HFF-Myc (cell line): ENCODE measurements at regions not wholly inside any gene's neighbourhood (a gene's known extent, or its start where the extent isn't known, plus 50 kb on each side); places are given as distances from the start of the nearest gene placed in this dataset.

Source experiments
- DNase-seq: peaks from one replicate; pipeline ENCODE4 v3.0.0-alpha.2; 2011; ENCODE audit warnings: low read depth; ENCODE audit errors: extremely low read depth
- H3K4me3 ChIP-seq: replicated peaks from 2 replicates; pipeline ENCODE4 v1.5.1; 2011; ENCODE audit warnings: low read depth, mild to moderate bottlenecking, control low read depth, low read length
- CTCF ChIP-seq: IDR thresholded peaks from 2 replicates; pipeline ENCODE4 v1.5.1; 2012; ENCODE audit warnings: mild to moderate bottlenecking, low read depth, low read length, control low read depth; ENCODE audit errors: missing control alignments

- DNase-seq: no peak
- no peak overlapping the region for H3K4me3 ChIP-seq
- TF ChIP-seq CTCF: no peak
Observed at GRCh38 chr2:142234741-142235140, 103.9 kb upstream of the LRP1B start.

GRCh38 chr2:142223309-142223708, 92.5 kb upstream of the LRP1B start:
- DNase-seq: no peak
- no peak for TF ChIP-seq CTCF
- no peak overlapping the region for H3K4me3 ChIP-seq

- DNase-seq: no peak
- H3K4me3 ChIP-seq: no peak overlapping the region
- TF ChIP-seq CTCF: no peak
Observed at GRCh38 chr2:142222715-142223114, 91.9 kb upstream of the LRP1B start.

- DNase-seq: no peak
- no peak overlapping the region for H3K4me3 ChIP-seq
- no peak for TF ChIP-seq CTCF
Observed at GRCh38 chr2:142220901-142221300, 90.1 kb upstream of the LRP1B start.

GRCh38 chr2:142220239-142220638, 89.4 kb upstream of the LRP1B start:
- TF ChIP-seq CTCF: no peak
- H3K4me3 ChIP-seq: no peak overlapping the region
- DNase-seq: no peak

- DNase-seq: no peak
Observed at GRCh38 chr2:142218471-142218870, 87.7 kb upstream of the LRP1B start.

More at GRCh38 chr2:142218471-142218870, 87.7 kb upstream of the LRP1B start:
- TF ChIP-seq CTCF: no peak
- H3K4me3 ChIP-seq: no peak overlapping the region
